HG03139 (cell line): ENCODE measurements at regions not wholly inside any gene's neighbourhood (a gene's known extent, or its start where the extent isn't known, plus 50 kb on each side); places are given as distances from the start of the nearest gene placed in this dataset.

Source experiments
- ATAC-seq: cut with Tn5 transposase; IDR thresholded peaks from one replicate; pipeline ENCODE4 v1.9.1; 2021; ENCODE audit not compliant: unreplicated experiment

DNA sequence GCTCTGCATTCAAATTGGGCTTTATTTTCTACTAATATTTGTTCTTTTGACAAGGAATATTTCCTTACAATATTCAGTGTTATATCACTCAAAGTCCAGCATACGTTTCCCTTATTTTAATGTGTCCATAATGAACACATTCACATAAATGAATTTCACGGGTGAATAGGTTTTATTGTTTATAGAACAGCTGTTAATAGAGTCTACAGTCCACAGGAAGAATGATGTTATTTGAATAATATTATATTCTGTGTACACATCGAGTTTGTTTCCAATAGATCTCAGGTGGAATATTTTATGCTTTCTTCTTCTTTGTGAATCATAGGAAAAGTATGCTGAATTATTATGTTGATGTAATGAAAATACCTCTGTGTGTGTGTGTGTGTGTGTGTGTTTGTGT, 582.4 kb downstream of the CDH26 start:
- no peak for ATAC-seq

DNA sequence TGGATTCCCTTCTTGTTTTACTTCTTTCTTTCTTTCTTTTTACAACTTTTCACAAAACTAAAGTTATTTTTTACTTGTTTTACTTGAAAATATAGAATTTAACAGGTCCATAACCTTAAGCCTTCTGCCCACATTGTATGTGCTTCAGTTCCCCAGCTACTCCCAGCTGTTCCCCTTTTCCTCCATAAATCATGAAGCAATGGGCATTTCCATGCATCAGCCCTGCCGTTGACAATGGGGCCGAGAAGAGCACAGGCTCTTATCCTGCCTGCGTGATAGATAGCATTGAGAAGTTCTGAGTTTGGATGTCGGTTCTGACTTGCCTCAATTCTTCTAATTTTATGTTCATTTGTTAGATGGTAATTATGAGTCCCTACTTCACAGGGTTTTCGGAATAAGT, 583.8 kb downstream of the CDH26 start:
- no peak for ATAC-seq

DNA sequence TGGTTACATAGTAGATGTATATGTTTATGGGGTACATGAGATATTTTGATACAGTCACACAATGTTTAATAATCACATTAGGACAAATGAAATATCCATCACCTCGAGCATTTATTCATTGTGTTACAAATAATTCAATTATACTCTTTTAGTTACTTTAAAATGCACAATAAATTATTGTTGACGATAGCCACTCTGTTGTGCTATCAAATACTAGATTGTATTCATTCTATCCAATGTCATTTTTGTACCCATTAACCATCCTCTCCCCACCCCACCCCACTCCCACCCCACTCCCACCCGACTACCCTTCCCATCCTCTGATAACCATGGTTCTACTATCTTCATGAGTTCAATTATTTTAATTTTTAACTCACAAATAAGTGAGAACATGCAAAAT, 585.4 kb downstream of the CDH26 start:
- ATAC-seq, result no peak

DNA sequence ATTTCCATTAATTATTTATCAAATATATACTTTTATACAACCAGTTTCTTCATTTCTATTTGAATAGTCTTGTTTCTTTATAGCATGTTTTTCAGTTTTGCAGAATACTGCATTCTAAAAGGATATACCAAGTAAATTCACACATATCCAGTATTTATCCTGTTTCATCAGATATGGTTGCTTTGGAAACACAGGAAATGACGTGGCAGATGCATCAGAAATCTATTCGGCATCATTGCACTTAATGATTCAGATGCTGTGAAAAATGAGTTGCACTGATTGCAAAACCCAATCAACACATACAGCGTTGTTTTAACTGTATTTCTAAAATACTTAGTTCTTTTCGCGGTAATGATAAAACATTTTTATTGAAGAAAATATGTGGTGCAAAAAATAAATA, 594.9 kb downstream of the CDH26 start:
- ATAC-seq, result no peak

- no peak for ATAC-seq
Measured at GRCh38 chr20:60558486-60558885, 600.3 kb downstream of the CDH26 start.

DNA sequence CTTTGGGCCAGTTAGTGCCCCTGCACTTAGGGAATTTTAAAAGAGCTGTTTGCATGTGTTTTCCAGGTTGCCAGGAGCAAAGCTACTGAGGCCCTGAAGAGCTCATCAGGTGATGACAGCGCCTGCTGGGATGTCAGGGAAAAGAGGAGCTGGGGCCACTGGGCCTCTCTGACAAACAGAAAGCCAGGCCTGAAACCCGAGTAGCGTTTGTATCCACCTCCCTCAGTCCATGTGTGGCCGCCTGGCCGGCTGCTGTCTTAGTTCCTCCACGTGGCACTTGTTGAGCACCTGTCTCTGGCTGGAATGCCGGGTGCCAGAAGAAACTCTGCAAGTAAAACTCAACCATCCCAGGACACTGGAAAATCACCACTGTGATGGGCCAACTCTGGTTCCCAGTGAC, 601.2 kb downstream of the CDH26 start:
- no peak for ATAC-seq

DNA sequence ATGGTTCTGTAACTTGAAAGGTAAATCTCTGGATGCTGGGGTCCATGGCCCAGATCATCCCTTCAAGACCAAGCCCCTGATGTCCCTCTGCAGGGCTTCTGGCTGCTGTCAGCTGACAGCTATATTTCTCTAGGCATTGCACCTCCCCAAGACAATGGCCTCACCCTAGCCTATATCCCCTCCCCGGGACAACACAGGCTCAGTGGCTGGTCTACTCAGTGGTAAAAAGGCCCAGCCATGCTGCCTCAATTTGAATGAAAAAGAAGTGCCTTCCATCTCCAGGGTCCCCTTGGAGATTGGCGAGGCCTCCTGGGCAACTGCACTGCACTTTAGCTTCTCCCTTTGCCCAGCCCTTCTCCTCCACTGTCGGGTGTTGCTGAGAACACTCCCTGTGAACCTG, 602.8 kb downstream of the CDH26 start:
- ATAC-seq, result no peak

GRCh38 chr20:60565083-60565482, 606.9 kb downstream of the CDH26 start:
- ATAC-seq, result no peak

- no peak for ATAC-seq
Measured at GRCh38 chr20:60565551-60565950, 607.3 kb downstream of the CDH26 start.

DNA sequence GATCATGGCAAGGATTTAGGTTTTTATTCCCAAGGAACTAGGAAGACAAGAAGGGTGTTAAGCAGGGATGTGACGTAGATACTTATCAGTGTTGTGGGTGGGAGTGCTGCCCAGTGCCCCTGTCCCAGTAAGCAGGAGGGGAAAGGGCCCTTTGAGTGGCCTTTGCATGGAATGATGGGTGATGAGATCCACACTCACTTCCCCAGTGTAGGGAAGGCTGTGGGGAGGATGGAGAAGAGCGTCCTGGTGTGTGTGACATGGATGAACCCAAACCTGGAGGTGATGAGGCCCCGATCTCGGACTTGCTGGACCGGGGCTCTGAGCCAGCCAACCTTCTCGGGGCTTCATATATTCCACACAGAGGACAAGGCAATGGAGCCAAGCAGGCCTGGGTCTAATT, 610.9 kb downstream of the CDH26 start:
- ATAC-seq, result no peak

DNA sequence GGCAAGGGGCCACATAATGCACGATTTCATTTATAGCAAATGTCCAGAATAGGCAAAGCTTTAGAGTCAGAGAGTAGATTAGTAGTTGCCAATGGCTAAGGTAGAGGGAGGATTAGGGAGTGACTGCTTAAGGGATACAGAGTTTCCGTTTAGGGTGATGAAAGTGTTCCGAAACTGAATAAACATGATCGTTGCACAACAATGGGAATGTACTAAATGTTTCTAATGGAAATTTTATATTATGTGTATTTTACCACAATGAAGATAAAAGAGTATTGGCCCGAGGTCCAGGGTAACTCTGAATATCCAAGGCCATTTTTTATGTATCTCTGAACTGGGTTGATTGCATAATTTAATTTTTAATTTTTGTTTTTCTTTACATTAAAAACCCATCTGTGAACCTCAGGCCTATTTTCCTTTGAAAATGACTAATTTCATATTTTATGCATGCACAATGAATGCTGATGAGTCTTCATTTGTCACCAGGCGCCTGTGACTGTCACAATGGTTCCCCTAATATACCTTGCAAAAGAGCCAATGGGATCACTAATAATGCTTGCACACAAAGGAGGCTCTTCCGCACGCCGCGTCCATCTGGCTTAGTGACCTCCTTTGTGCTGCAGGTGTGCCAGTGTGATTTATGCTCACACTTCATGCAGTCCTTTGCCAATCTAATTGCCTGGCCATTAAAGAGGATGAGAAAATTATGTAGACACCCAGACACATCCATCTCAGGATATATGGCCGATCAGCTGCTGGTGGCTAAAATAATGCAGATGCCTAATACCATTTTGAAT, 612.5 kb downstream of the CDH26 start:
- no peak for ATAC-seq

- ATAC-seq, result no peak
Measured at GRCh38 chr20:60573003-60573680, 614.9 kb downstream of the CDH26 start.

- no peak for ATAC-seq
Measured at GRCh38 chr20:60576236-60576635, 618.0 kb downstream of the CDH26 start.

GRCh38 chr20:60579941-60580515, 621.8 kb downstream of the CDH26 start:
- ATAC-seq, result no peak

GRCh38 chr20:60581606-60582115, 623.4 kb downstream of the CDH26 start:
- ATAC-seq, result no peak

GRCh38 chr20:60583741-60584140, 625.5 kb downstream of the CDH26 start:
- ATAC-seq, result no peak

GRCh38 chr20:60584221-60584620, 626.0 kb downstream of the CDH26 start:
- ATAC-seq, result no peak

DNA sequence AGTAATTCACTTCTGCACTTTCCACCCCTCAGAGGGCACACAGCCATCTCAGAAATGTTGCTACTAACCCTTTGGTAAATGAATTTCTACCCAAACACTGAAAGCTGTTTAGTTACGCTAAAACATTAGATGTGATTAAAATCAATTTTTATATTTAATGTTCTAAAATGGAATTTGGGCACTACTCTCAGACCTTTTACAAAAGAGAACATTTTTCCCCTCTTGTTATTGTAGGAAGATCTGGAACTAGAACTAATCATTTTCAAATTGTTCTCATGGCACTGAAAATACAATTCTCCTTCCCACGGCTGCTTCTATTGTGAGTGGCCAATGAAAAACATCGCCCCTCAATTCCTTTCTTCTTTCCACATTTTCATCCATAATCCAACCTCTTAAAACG, 627.4 kb downstream of the CDH26 start:
- ATAC-seq, result no peak

GRCh38 chr20:60586269-60587050, 628.2 kb downstream of the CDH26 start:
- no peak for ATAC-seq

- no peak for ATAC-seq
Measured at GRCh38 chr20:60587986-60588385, 629.8 kb downstream of the CDH26 start.

DNA sequence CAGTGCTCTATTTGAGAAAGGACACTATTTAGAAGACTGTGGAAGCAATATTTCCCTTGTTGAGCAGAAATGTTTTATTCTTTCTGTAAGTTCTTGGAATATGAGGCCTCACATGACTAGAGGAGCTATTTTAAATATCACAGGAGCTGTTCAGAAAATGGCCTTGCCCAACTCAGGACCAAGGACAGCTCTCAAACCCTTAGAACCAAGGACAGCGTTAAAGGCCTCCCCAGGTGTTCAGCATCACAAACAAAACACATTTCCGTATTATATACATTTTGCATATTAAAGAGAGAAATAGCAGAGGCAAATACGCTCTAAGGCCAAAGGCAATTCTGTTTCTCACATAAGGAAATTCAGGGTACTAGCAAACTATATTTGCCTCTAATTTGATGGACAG, 631.4 kb downstream of the CDH26 start:
- ATAC-seq, result no peak
